K562 (cell line): ENCODE measurements at regions not wholly inside any gene's neighbourhood (a gene's known extent, or its start where the extent isn't known, plus 50 kb on each side); places are given as distances from the start of the nearest gene placed in this dataset.

Source experiments
- ATAC-seq: fragments of 200-7000 bp; cut with Tn5 transposase; 3 replicates; pipeline ENCODE4 v1.9.1; 2020; ENCODE audit warnings: moderate library complexity
- BruUV-seq: library from RNA; stranded (reverse); fragments of 400-500 nt; replicated peaks from 2 replicates; lab custom pipeline; 2021; lab: Mats Ljungman, UMichigan
- CTCF ChIA-PET: fragments of 300-600 bp; formaldehyde crosslinking; extraction: SDS; loops from one replicate; lab custom pipeline; 2021; ENCODE audit warnings: low intra/inter-chr PET ratio; lab: Yijun Ruan, JAX
- POLR2A ChIA-PET: fragments of 300-600, 350-650 bp; sonication (Branson Sonifier 250); formaldehyde crosslinking; extraction: SDS; loops from one replicate; lab custom pipeline; 2021; ENCODE audit warnings: antibody characterized with exemption, inconsistent platforms; lab: Yijun Ruan, JAX
- DNase-seq, 4 experiments: peaks; one replicate each; pipeline versions ENCODE4 v3.0.0 to v3.0.0-alpha.2; 2011 to 2018; ENCODE audit warnings: low spot score in 3 of 4, mixed read lengths in 3 of 4; ENCODE audit errors: extremely low read depth in 1 of 4
- FAIRE-seq: peaks from 2 replicates; lab custom pipeline; 2011; peaks lifted over from hg19 to GRCh38; lab: Jason Lieb, UNC
- H2AFZ ChIP-seq: 2 replicates; pipeline ENCODE4 v1.6.0; 2011; ENCODE audit warnings: low read depth, low read length, control low read depth, inconsistent platforms
- H3K27ac ChIP-seq: fragments of 200-600 bp; 3 replicates; pipeline ENCODE4 v1.8.0; 2011; ENCODE audit warnings: low read depth, mild to moderate bottlenecking, control low read depth, inconsistent platforms, low read length, moderate library complexity, mixed read lengths; ENCODE audit errors: extremely low read depth
- H3K27me3 ChIP-seq, 2 experiments: fragments of 300-600 bp in 1 of 2; 2 replicates in 1 of 2; 3 replicates in 1 of 2; pipeline versions ENCODE4 v1.6.0 to v1.8.0; 2011; ENCODE audit warnings: inconsistent platforms in 2 of 2, low read length in 2 of 2, mild to moderate bottlenecking in 1 of 2, mixed read lengths in 1 of 2, moderate library complexity in 1 of 2; ENCODE audit not compliant: control insufficient read depth in 2 of 2, insufficient read depth in 2 of 2
- H3K36me3 ChIP-seq: fragments of 300-600 bp; 3 replicates; pipeline ENCODE4 v1.8.0; 2011; ENCODE audit warnings: mild to moderate bottlenecking, low read length, inconsistent platforms; ENCODE audit not compliant: control insufficient read depth, insufficient read depth
- H3K4me1 ChIP-seq, 2 experiments: fragments of 200-600 bp in 1 of 2; replicated peaks in 1 of 2; 2 replicates in 1 of 2; 3 replicates in 1 of 2; pipeline versions ENCODE4 v1.5.1 to v1.8.0; 2011; ENCODE audit warnings: inconsistent platforms in 2 of 2, low read length in 2 of 2, mild to moderate bottlenecking in 1 of 2, mixed read lengths in 1 of 2, moderate library complexity in 1 of 2; ENCODE audit not compliant: control insufficient read depth in 2 of 2, insufficient read depth in 2 of 2
- H3K4me2 ChIP-seq: 2 replicates; pipeline ENCODE4 v1.6.1; 2011; ENCODE audit warnings: low read length, control low read depth, inconsistent platforms, mixed read lengths; ENCODE audit not compliant: insufficient read depth
- H3K4me3 ChIP-seq: fragments of 200-600 bp; sonication (generic), shearing (Covaris generic); 2 replicates; pipeline ENCODE4 v1.5.1; 2016; ENCODE audit warnings: control low read depth, inconsistent platforms
- H3K79me2 ChIP-seq: fragments of 200-600 bp; 3 replicates; pipeline ENCODE4 v1.8.0; 2011; ENCODE audit warnings: low read length, inconsistent platforms; ENCODE audit not compliant: control insufficient read depth, insufficient read depth
- H3K9ac ChIP-seq, 2 experiments: 2 replicates each; pipeline versions ENCODE4 v1.6.0 to v1.6.1; 2011; ENCODE audit warnings: low read depth in 2 of 2, low read length in 2 of 2, control low read depth in 1 of 2, inconsistent platforms in 1 of 2, mild to moderate bottlenecking in 1 of 2, mixed read lengths in 1 of 2; ENCODE audit not compliant: insufficient read depth in 1 of 2
- H3K9me1 ChIP-seq: one replicate; pipeline ENCODE4 v1.6.0; 2011; ENCODE audit warnings: inconsistent platforms, mild to moderate bottlenecking, low read length, moderate library complexity; ENCODE audit not compliant: control insufficient read depth, insufficient read depth
- H3K9me3 ChIP-seq: replicated peaks from 2 replicates; pipeline ENCODE4 v1.5.1; 2011; ENCODE audit warnings: low read depth, low read length, inconsistent platforms; ENCODE audit not compliant: control insufficient read depth, insufficient read depth
- H4K20me1 ChIP-seq: replicated peaks from 2 replicates; pipeline ENCODE4 v1.6.1; 2011; ENCODE audit warnings: low read length, inconsistent platforms, mixed read lengths; ENCODE audit not compliant: control insufficient read depth, insufficient read depth
- ATF1 ChIP-seq, 2 experiments: fragments of 450-650 bp in 1 of 2; IDR thresholded peaks; 2 replicates each; pipeline ENCODE4 v1.6.1; 2016; ENCODE audit warnings: missing compliant biosample characterization in 1 of 2, missing genetic modification characterization in 1 of 2
- ATF3 ChIP-seq, 2 experiments: fragments of 450-650 bp in 1 of 2; sonication (generic) in 1 of 2; formaldehyde crosslinking in 1 of 2; IDR thresholded peaks in 1 of 2; conservative IDR thresholded peaks in 1 of 2; 2 replicates each; pipeline versions ENCODE4 v1.6.1 to v1.8.1; 2016 to 2023; ENCODE audit warnings: mild to moderate bottlenecking in 2 of 2, moderate library complexity in 2 of 2, inconsistent platforms in 1 of 2, missing genetic modification reagents in 1 of 2
- BHLHE40 ChIP-seq: IDR thresholded peaks from 2 replicates; pipeline ENCODE4 v1.6.1; 2011; ENCODE audit warnings: low read length, improper control_type of control experiment
- CBX3 ChIP-seq, 2 experiments: IDR thresholded peaks; 1 replicate in 1 of 2; 2 replicates in 1 of 2; pipeline ENCODE4 v1.6.1; 2012; ENCODE audit warnings: inconsistent platforms in 2 of 2, low read length in 2 of 2, borderline replicate concordance in 1 of 2, control low read depth in 1 of 2
- DPF2 ChIP-seq: fragments of 450-650 bp; IDR thresholded peaks from 2 replicates; pipeline ENCODE4 v1.6.1; 2016
- ETV6 ChIP-seq, 3 experiments: fragments of 150-350 bp in 1 of 3; sonication (generic) in 1 of 3; formaldehyde crosslinking in 1 of 3; IDR thresholded peaks; 2 replicates each; pipeline versions ENCODE4 v1.6.1 to v1.8.0; 2014 to 2022; ENCODE audit warnings: borderline replicate concordance in 2 of 3, low read depth in 2 of 3, antibody characterized with exemption in 1 of 3, low read length in 1 of 3, mild to moderate bottlenecking in 1 of 3, missing genetic modification reagents in 1 of 3
- GTF3C2 ChIP-seq: IDR thresholded peaks from 3 replicates; pipeline ENCODE4 v1.6.1; 2011; ENCODE audit warnings: borderline replicate concordance, mild to moderate bottlenecking, moderate library complexity; ENCODE audit not compliant: insufficient read length; ENCODE audit errors: extremely low read depth
- HNRNPH1 ChIP-seq: fragments of 200-400 bp; formaldehyde crosslinking; optimal IDR thresholded peaks from 2 replicates; pipeline ENCODE3; 2017; ENCODE audit warnings: low read depth, mild to moderate bottlenecking, low read length, moderate library complexity
- MNT ChIP-seq, 2 experiments: fragments of 450-650 bp; conservative IDR thresholded peaks; 2 replicates each; pipeline ENCODE4 v1.6.1; 2017; ENCODE audit warnings: mild to moderate bottlenecking in 2 of 2, moderate library complexity in 2 of 2
- RHOXF2B ChIP-seq: fragments of 250-450 bp; sonication (Bioruptor Pico); conservative IDR thresholded peaks from 2 replicates; pipeline ENCODE4 v1.5.1; 2021
- ZBTB26 ChIP-seq: fragments of 450-650 bp; formaldehyde crosslinking; IDR thresholded peaks from 2 replicates; pipeline ENCODE4 v1.4.0; 2022; ENCODE audit warnings: missing genetic modification characterization
- ZFX ChIP-seq: sonication (generic); formaldehyde crosslinking; IDR thresholded peaks from 2 replicates; pipeline ENCODE4 v1.8.0; 2022; ENCODE audit warnings: mild to moderate bottlenecking, missing genetic modification reagents, moderate library complexity
- ZNF12 ChIP-seq: sonication (generic); formaldehyde crosslinking; IDR thresholded peaks from 2 replicates; pipeline ENCODE4 v1.4.0; 2020; ENCODE audit warnings: mild to moderate bottlenecking, missing genetic modification reagents
- ZNF316 ChIP-seq: fragments of 450-650 bp; IDR thresholded peaks from 2 replicates; pipeline ENCODE4 v1.6.1; 2016
- ZNF354B ChIP-seq: fragments of 250-450 bp; sonication (Bioruptor Pico); IDR thresholded peaks from 2 replicates; pipeline ENCODE4 v1.4.0; 2020
- ZNF436 ChIP-seq: fragments of 250-450, 450-650 bp; sonication (Bioruptor Pico); formaldehyde crosslinking; IDR thresholded peaks from 2 replicates; pipeline ENCODE4 v1.7.0; 2020; ENCODE audit warnings: mild to moderate bottlenecking
- WGBS: fragments of 100-300 bp; shearing (Covaris generic); methylation state at CpG from one replicate; pipeline ENCODE4 v1.1.6; 2016; ENCODE audit warnings: low coverage, mixed read lengths; ENCODE audit not compliant: insufficient coverage; ENCODE audit errors: missing lambda C conversion rate; 5-methylcytosine and 5-hydroxymethylcytosine counted together
- in situ Hi-C: fragments of 300-500 bp; cut with MboI; formaldehyde crosslinking; loops from 4 replicates; pipeline ENCODE4 v1.15.0; 2018; ENCODE audit warnings: inconsistent platforms, mixed read lengths
- intact Hi-C: fragments of 100-400 bp; cut with micrococcal nuclease; formaldehyde crosslinking; loops from 2 replicates; pipeline ENCODE4 v1.14.2; 2022

GRCh38 chr11:80432057-80432456 lies 991.2 kb upstream of the TENM4 start:
- CTCF ChIA-PET, result no interaction called here
- no peaks in the 10 kb centered on the region for H3K36me3 ChIP-seq
- no peaks in the 10 kb centered on the region for H3K9me1 ChIP-seq
- FAIRE-seq (no peak), ATAC-seq (no peak), DNase-seq (no peak)
- H3K27ac ChIP-seq, result no peak overlapping the region
- WGBS, result 0% methylated on average over 2 of the region's 2 CpGs
- H4K20me1 ChIP-seq, result no peaks in the 10 kb centered on the region
- intact Hi-C loops, result no loop called here
- in situ Hi-C loops, result no loop called here
- H3K27me3 ChIP-seq, result no peaks in the 10 kb centered on the region
- no peak overlapping the region for H3K9ac ChIP-seq
- H2AFZ ChIP-seq, result no peak overlapping the region
- no peaks in the 10 kb centered on the region for H3K79me2 ChIP-seq
- POLR2A ChIA-PET, result no interaction called here
- H3K4me3 ChIP-seq, result no peak overlapping the region
- no peaks in the 10 kb centered on the region for H3K9me3 ChIP-seq
- no peaks in the 10 kb centered on the region for H3K4me1 ChIP-seq
- BruUV-seq, result no TSS peak
- H3K4me2 ChIP-seq, result no peak overlapping the region
- no peak for TF ChIP-seq RHOXF2B
- no peak for TF ChIP-seq HNRNPH1
- TF ChIP-seq BHLHE40, result no peak
- TF ChIP-seq ZNF354B (CRISPR knock-in tag), result no peak
- no peak for TF ChIP-seq ZBTB26
- no peak for TF ChIP-seq ZFX (CRISPR knock-in tag)
- no peak for TF ChIP-seq ZNF12
- TF ChIP-seq ZNF436 (CRISPR knock-in tag), result no peak
- TF ChIP-seq GTF3C2, result no peak
- no peak for TF ChIP-seq ATF3 (IDR thresholded peaks at IDR 0.05)
- no peak for TF ChIP-seq ATF3 (CRISPR knock-in tag; conservative IDR thresholded peaks at IDR 0.05)
- no peak for TF ChIP-seq MNT (conservative IDR thresholded peaks at IDR 0.05)
- TF ChIP-seq CBX3 (IDR thresholded peaks at IDR 0.05; ENCODE audit: borderline replicate concordance in 1 of 2, low read length in 2 of 2), result no peak
- no peak for TF ChIP-seq ATF1 (CRISPR knock-in tag; IDR thresholded peaks at IDR 0.05)
- no peak for TF ChIP-seq ATF1 (tag; IDR thresholded peaks at IDR 0.05)
- no peak for TF ChIP-seq ETV6 (IDR thresholded peaks at IDR 0.05; ENCODE audit: borderline replicate concordance in 1 of 2, low read depth in 2 of 2, low read length in 1 of 2)
- TF ChIP-seq ETV6 (CRISPR knock-in tag; IDR thresholded peaks at IDR 0.05; ENCODE audit: borderline replicate concordance), result no peak
- TF ChIP-seq ZNF316, result no peak
- TF ChIP-seq DPF2, result no peak
